ENCODE measurements at regions not wholly inside any gene's neighbourhood (a gene's known extent, or its start where the extent isn't known, plus 50 kb on each side); places are given as distances from the start of the nearest gene placed in this dataset.
"Not testable (repeated sequence)": the region's sequence is repeated elsewhere in the genome, so short reads cannot be mapped to it uniquely, and the experiment has no call there.

GRCh38 chr18:56312551-56313335, 325.6 kb downstream of the TXNL1 start:
- no peak for DNase-seq

GRCh38 chr18:56309104-56309503, 329.3 kb downstream of the TXNL1 start:
- DNase-seq = no peak

- DNase-seq = no peak
These were observed 330.8 kb downstream of the TXNL1 start for GRCh38 chr18:56307354-56308170.

GRCh38 chr18:56306797-56307196, 331.6 kb downstream of the TXNL1 start:
- DNase-seq = no peak

- no peak for DNase-seq
These were observed 332.8 kb downstream of the TXNL1 start for GRCh38 chr18:56305583-56305982.

- no peak for DNase-seq
These were observed 336.2 kb downstream of the TXNL1 start for GRCh38 chr18:56302156-56302555.

GRCh38 chr18:56299740-56300139, 338.7 kb downstream of the TXNL1 start:
- DNase-seq = no peak

- no peak for DNase-seq
These were observed 339.5 kb downstream of the TXNL1 start for GRCh38 chr18:56298935-56299334.

- DNase-seq = no peak
These were observed 342.0 kb downstream of the TXNL1 start for GRCh38 chr18:56296381-56296780.

GRCh38 chr18:56294484-56295183, 343.8 kb downstream of the TXNL1 start:
- no peak for DNase-seq

GRCh38 chr18:56291294-56291693, 347.1 kb downstream of the TXNL1 start:
- no peak for DNase-seq

GRCh38 chr18:56289381-56289780, 349.0 kb downstream of the TXNL1 start:
- no peak for DNase-seq

GRCh38 chr18:56286775-56287325, 351.5 kb downstream of the TXNL1 start:
- DNase-seq = no peak

- DNase-seq = no peak
These were observed 352.9 kb downstream of the TXNL1 start for GRCh38 chr18:56285387-56286065.

GRCh38 chr18:56284319-56284718, 354.1 kb downstream of the TXNL1 start:
- no peak for DNase-seq

GRCh38 chr18:56283316-56283715, 355.1 kb downstream of the TXNL1 start:
- DNase-seq = no peak

GRCh38 chr18:56282234-56283104, 355.9 kb downstream of the TXNL1 start:
- no peak for DNase-seq

- not testable (repeated sequence) for DNase-seq
These were observed 358.6 kb downstream of the TXNL1 start for GRCh38 chr18:56279816-56280215.

- DNase-seq = no peak
These were observed 359.9 kb downstream of the TXNL1 start for GRCh38 chr18:56278421-56279003.

- DNase-seq = no peak
These were observed 361.9 kb downstream of the TXNL1 start for GRCh38 chr18:56276466-56276865.

GRCh38 chr18:56273541-56274219, 364.7 kb downstream of the TXNL1 start:
- no peak for DNase-seq

All from activated CD4-positive, alpha-beta T cell treated with anti-CD3 and anti-CD28 coated beads for 48 hours (primary cell).